ENCODE measurements at regions not wholly inside any gene's neighbourhood (a gene's known extent, or its start where the extent isn't known, plus 50 kb on each side); places are given as distances from the start of the nearest gene placed in this dataset.
"Not testable (repeated sequence)": the region's sequence is repeated elsewhere in the genome, so short reads cannot be mapped to it uniquely, and the experiment has no call there.

DNA sequence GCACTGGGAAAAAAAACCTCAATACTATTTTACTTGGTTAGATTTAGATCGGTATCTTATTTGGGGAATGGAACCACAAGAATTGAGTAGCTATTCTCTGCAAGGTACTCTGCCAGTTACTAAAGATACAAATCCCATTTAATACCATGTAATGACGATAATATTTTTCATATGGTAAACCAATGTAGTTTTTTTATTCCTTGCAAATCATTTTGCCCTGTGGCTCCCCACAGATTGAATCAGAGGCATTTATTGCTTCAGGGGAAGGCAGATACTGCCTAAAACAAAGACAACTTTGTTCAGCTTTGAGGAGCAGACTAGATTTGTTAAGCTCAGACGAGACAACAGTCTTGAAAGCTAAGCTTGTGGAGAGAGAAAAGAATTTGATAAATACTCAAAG is 226.7 kb upstream of the RUNX1 start:
- Mint-ChIP-seq H3K4me1 (no peaks in the 10 kb centered on the region), H3K27ac (no peak overlapping the region), H3K9me3 (no peaks in the 10 kb centered on the region), H3K27me3 (no peaks in the 10 kb centered on the region), H3K4me3 (no peak overlapping the region), H3K36me3 (no peaks in the 10 kb centered on the region)
- ATAC-seq (ENCODE audit: low read depth) (no peak), DNase-seq (ENCODE audit: low spot score in 2 of 2) (no peak)

DNA sequence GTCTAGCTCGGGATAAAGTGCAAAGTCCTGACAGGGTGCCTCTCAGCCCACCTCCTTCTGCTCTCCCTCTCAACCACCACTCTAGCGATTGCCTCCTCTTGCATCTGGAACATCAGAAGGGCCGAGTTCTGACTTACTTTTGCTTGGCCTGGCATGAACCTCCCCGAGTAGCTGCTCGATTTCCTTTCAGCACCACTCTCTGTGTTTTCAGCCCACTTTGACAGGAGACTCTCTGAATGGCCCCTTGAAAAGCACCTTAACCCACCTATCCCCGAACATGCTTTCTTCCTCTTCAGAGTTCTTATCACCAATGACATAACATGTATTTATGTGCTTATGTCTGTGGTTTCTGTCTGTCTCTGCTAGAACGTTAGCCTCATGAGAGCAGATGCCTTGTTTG is 225.8 kb upstream of the RUNX1 start:
- ATAC-seq (ENCODE audit: low read depth) = no peak
- H3K27me3 Mint-ChIP-seq = no peaks in the 10 kb centered on the region
- no peak overlapping the region for H3K27ac Mint-ChIP-seq
- H3K36me3 Mint-ChIP-seq = no peaks in the 10 kb centered on the region
- H3K9me3 Mint-ChIP-seq = no peaks in the 10 kb centered on the region
- no peak for DNase-seq (ENCODE audit: low spot score in 2 of 2)
- H3K4me3 Mint-ChIP-seq = no peak overlapping the region
- no peaks in the 10 kb centered on the region for H3K4me1 Mint-ChIP-seq

DNA sequence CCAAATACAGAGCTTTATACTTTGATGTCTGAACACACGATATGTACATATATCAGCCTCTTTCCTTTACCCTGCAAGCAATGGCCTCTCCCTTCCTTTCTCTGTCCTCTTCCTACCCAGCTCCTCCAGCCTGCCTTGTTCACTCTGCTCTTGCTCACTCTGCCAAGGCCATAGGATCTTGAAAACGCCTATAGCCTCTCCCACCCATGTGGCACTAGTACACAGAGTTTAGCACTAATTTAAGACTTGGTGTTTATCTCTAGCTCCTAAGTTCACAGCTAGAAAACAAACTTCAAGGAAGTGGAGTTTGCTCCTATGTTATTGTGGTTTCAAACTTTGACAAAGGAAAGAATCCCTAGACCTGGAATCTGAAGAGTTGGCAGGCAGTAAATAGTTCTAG is 225.0 kb upstream of the RUNX1 start:
- H3K27ac Mint-ChIP-seq = no peak overlapping the region
- H3K36me3 Mint-ChIP-seq = no peaks in the 10 kb centered on the region
- H3K4me3 Mint-ChIP-seq = no peak overlapping the region
- no peaks in the 10 kb centered on the region for H3K9me3 Mint-ChIP-seq
- peaks cover 3% of the 10 kb centered on the region for H3K27me3 Mint-ChIP-seq
- no peaks in the 10 kb centered on the region for H3K4me1 Mint-ChIP-seq
- ATAC-seq (ENCODE audit: low read depth) (no peak), DNase-seq (ENCODE audit: low spot score in 2 of 2) (no peak)

DNA sequence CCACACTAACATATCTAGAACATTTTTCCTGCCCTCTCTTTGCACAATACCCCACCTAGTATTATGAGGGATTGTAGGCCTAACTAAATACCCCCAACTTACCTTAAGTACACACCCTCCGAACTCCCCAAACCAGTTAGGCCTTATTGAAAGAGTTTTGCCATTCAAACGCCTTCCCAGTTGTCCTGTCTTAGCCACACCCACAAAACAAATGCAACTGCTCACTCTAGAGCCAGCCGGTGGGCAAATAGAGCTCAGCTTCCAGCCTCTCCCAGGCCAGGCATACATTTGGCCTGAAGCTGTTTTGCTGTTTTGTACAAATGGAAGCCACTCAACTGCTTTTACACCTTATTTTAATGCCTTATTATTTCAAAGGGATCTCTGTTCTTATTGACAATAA is 224.2 kb upstream of the RUNX1 start:
- H3K9me3 Mint-ChIP-seq = no peaks in the 10 kb centered on the region
- ATAC-seq (ENCODE audit: low read depth) (no peak), DNase-seq (ENCODE audit: low spot score in 2 of 2) (no peak)
- no peaks in the 10 kb centered on the region for H3K36me3 Mint-ChIP-seq
- no peaks in the 10 kb centered on the region for H3K4me1 Mint-ChIP-seq
- no peak overlapping the region for H3K4me3 Mint-ChIP-seq
- H3K27me3 Mint-ChIP-seq = peaks cover 3% of the 10 kb centered on the region
- no peak overlapping the region for H3K27ac Mint-ChIP-seq

DNA sequence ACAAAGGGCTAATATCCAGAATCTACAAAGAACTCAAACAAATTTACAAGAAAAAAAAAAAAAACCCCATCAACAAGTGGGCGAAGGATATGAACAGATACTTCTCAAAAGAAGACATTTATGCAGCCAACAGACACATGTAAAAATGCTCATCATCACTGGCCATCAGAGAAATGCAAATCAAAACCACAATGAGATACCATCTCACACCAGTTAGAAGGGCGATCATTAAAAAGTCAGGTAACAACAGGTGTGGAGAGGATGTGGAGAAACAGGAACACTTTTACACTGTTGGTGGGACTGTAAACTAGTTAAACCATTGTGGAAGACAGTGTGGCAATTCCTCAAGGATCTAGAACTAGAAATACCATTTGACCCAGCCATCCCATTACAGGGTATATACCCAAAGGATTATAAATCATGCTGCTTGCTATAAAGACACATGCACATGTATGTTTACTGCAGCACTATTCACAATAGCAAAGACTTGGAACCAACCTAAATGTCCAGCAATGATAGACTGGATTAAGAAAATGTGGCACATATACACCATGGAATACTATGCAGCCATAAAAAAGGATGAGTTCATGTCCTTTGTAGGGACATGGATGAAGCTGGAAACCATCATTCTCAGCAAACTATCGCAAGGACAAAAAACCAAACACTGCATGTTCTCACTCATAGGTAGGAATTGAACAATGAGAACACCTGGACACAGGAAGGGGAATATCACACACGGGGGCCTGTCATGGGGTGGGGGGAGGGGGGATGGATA is 222.4 kb upstream of the RUNX1 start:
- not testable (repeated sequence) for H3K36me3 Mint-ChIP-seq, H3K4me3 Mint-ChIP-seq, H3K4me1 Mint-ChIP-seq

DNA sequence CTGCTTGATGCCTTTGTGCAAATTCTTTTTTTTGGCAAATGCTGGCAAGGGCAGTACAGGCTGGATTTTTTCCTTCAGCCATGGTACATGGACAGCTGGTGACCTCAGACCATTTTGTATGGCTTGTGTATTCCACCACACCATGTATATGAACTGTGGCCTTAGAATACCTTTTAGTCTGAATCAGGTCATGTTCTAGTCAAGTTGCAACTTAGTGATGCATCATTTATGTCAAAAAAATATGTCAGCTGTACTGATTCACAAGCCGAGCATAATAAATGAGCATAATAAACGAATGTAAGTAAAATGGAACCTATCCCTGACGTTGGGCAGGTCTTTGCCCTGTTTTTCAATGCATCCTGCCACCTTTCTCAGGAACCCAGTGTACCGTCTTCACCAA is 219.7 kb upstream of the RUNX1 start:
- no peak for ATAC-seq (ENCODE audit: low read depth)
- Mint-ChIP-seq H3K4me3 (no peak overlapping the region), H3K36me3 (peaks cover 3% of the 10 kb centered on the region), H3K27ac (no peak overlapping the region), H3K27me3 (peaks cover 13% of the 10 kb centered on the region), H3K9me3 (no peaks in the 10 kb centered on the region), H3K4me1 (no peaks in the 10 kb centered on the region)
- no peak for DNase-seq (ENCODE audit: low spot score in 2 of 2)

More for the DNA sequence above, 222.4 kb upstream of the RUNX1 start:
- ATAC-seq (ENCODE audit: low read depth); DNase-seq (ENCODE audit: low spot score in 2 of 2); H3K9me3 Mint-ChIP-seq; H3K27me3 Mint-ChIP-seq; H3K27ac Mint-ChIP-seq: not testable (repeated sequence)

DNA sequence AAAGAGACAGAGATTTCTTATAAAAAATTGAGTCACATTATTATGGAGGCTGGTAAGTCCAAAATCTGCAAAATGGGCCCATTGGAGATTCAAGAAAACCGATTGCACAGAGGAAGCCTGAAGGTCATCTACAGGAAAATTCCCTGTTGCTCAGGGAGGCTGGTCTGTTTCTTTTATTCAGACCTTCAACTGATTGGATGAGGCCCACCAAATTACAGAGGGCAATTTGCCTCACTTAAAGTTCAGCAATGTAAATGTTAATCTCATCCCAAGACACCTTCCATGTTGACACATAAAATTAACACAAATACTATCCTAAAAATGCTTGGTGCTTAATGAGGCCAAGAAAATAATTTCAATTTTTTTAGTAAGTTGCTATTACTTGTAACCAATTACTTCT is 219.2 kb upstream of the RUNX1 start:
- no peak overlapping the region for H3K4me3 Mint-ChIP-seq
- H3K27ac Mint-ChIP-seq = no peak overlapping the region
- DNase-seq (ENCODE audit: low spot score in 2 of 2) = no peak
- no peak for ATAC-seq (ENCODE audit: low read depth)
- H3K4me1 Mint-ChIP-seq = no peaks in the 10 kb centered on the region
- H3K27me3 Mint-ChIP-seq = peaks cover 13% of the 10 kb centered on the region
- no peaks in the 10 kb centered on the region for H3K9me3 Mint-ChIP-seq
- H3K36me3 Mint-ChIP-seq = peaks cover 3% of the 10 kb centered on the region

DNA sequence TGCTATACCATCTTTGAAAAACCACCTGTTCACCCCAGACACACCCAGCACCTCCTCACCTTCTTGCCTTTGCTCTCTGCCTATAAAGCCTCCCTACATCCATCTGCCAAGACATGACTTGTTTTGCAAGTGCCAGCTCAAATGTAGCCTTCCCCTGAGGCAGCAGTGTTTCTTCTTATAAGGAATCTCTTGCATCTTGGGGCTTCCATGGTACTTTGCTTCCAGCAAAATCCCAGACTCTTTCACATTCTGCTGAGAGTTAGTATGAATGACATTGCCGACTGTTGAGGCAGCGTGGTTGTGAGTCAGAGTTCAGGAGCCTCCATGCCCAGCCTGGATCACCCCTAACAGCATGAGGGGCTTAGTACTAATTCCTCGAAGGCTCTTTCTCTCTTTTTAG is 217.4 kb upstream of the RUNX1 start:
- H3K4me3 Mint-ChIP-seq = no peak overlapping the region
- DNase-seq (ENCODE audit: low spot score in 2 of 2) (no peak), ATAC-seq (ENCODE audit: low read depth) (no peak)
- H3K27me3 Mint-ChIP-seq = peaks cover 13% of the 10 kb centered on the region
- peaks cover 3% of the 10 kb centered on the region for H3K36me3 Mint-ChIP-seq
- H3K9me3 Mint-ChIP-seq = no peaks in the 10 kb centered on the region
- H3K4me1 Mint-ChIP-seq = no peaks in the 10 kb centered on the region
- H3K27ac Mint-ChIP-seq = no peak overlapping the region

DNA sequence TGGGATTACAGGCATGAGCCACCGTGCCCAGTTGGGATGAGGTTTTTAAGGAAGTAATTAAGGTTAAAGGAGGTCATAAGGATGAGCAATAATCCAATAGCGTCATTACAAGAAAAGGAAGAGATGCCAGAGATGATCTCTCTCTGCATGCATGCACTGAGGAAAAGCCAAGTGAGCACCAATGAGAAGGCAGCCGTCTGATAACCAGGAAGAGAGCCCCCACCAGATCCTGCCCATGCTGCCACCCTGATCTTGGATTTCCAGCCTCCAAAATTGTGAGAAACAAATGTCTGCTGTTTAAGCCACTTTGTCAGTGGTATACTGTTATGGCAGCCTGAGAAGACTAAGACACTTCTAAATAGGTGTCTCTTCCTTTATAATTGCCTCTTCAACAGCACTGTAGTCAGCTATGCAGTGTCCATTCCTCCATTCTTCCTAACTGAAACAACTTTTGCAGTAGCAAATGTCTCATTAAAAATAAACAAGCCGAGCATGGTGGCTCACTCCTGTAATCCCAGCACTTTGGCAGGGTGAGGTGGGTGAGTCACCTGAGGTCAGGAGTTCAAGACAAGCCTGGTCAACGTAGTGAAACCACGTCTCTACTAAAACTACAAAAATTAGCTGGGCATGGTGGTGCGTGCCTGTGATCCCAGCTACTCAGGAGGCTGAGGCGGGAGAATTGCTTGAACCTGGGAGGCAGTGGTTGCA is 216.2 kb upstream of the RUNX1 start:
- ATAC-seq (ENCODE audit: low read depth) (no peak), DNase-seq (ENCODE audit: low spot score in 2 of 2) (no peak)
- Mint-ChIP-seq H3K27ac (no peak overlapping the region), H3K36me3 (peaks cover 5% of the 10 kb centered on the region), H3K9me3 (peaks cover 2% of the 10 kb centered on the region), H3K4me1 (no peaks in the 10 kb centered on the region), H3K27me3 (peaks cover 13% of the 10 kb centered on the region), H3K4me3 (no peak overlapping the region)

DNA sequence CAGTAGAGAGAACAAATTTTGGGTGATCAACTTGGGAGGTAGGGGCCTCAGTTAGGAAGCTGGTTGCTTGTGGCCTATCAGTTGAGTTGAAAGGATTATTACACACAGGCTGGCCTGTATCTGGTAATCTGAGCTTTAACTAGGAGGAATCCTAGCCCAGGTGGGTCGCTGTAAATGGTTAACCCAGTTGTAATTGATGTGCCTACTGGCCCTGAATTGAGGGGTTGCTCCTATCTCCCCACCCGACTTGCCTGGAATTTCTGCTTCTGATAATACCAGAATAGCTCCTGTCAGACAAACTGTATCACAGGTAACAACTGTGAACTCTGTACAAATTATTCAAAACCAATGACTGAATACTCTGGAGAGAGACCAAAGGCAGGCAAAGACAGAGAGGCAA is 210.4 kb upstream of the RUNX1 start:
- H3K36me3 Mint-ChIP-seq = peaks cover 2% of the 10 kb centered on the region

DNA sequence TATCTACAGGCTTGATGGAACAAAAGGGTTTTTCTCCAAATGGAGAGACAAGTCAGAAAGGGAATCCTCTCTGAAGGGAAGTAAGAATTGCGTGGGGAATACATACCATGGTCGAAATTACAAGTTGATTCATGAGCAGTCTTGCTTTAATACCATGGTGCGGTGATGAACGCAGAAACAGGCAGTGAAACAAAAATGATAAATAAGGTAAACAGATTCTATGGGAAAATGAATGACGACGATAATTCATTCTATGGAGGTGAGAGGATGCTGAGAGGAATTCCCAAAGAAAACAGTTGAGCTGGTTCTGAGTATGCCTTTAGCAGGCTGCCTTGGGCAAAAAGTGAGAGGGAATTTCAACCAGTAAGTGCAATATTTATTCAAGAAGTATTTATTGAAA is 209.4 kb upstream of the RUNX1 start:
- Mint-ChIP-seq H3K4me1 (no peaks in the 10 kb centered on the region), H3K36me3 (peaks cover 2% of the 10 kb centered on the region), H3K27ac (no peak overlapping the region), H3K27me3 (peaks cover 3% of the 10 kb centered on the region), H3K9me3 (peaks cover 2% of the 10 kb centered on the region), H3K4me3 (no peak overlapping the region)
- DNase-seq (ENCODE audit: low spot score in 2 of 2) (no peak), ATAC-seq (ENCODE audit: low read depth) (no peak)

More for the DNA sequence above, 210.4 kb upstream of the RUNX1 start:
- no peak overlapping the region for H3K4me3 Mint-ChIP-seq
- H3K4me1 Mint-ChIP-seq = no peaks in the 10 kb centered on the region
- no peak overlapping the region for H3K27ac Mint-ChIP-seq
- no peak for DNase-seq (ENCODE audit: low spot score in 2 of 2)
- peaks cover 2% of the 10 kb centered on the region for H3K9me3 Mint-ChIP-seq
- no peak for ATAC-seq (ENCODE audit: low read depth)
- peaks cover 3% of the 10 kb centered on the region for H3K27me3 Mint-ChIP-seq

DNA sequence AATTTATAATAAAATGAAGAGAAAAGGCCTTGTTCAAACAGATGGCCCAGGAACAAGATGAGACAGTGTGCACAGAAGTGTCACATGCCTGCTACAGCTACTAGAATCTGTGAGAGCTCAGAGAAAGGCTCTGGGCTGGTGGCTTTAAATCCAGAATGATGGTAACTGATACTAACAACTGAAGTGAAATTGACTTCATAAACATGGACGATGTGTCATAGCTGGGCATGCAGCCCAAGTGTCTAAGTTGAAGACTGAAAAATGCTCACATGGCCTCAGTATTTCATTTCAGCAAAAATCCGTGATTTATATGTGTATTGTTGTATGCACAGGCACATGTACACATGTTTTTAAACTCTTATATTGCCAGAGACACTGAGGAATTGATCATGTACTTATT is 208.3 kb upstream of the RUNX1 start:
- peaks cover 2% of the 10 kb centered on the region for H3K9me3 Mint-ChIP-seq
- H3K27ac Mint-ChIP-seq = no peak overlapping the region
- H3K36me3 Mint-ChIP-seq = peaks cover 2% of the 10 kb centered on the region
- peaks cover 3% of the 10 kb centered on the region for H3K27me3 Mint-ChIP-seq
- no peak for ATAC-seq (ENCODE audit: low read depth)
- no peak for DNase-seq (ENCODE audit: low spot score in 2 of 2)
- H3K4me1 Mint-ChIP-seq = no peaks in the 10 kb centered on the region
- no peak overlapping the region for H3K4me3 Mint-ChIP-seq

DNA sequence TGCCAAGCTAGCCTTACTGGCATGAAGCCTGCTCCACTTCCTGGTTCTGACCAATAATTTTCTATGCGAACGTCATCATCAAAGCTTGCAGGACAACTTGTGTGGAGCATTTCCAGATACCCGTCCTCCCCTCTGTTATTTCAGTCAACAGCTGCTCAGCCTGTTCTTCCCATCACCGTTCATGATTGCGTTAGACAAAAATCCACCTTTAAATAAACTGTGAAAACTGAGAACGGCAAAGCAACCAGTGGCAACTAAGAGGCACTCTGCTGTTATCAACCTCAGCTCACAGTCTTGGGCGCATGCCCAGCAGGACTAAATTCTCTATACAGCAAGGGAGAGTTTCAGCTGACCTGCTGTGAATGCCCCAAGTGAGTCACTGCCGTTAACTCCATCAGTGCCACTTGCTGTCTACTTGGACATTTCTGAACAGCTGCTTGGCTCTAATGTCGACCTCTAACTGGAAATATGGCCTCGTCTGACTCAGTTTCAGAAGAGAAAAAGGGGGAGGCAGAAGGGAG is 207.4 kb upstream of the RUNX1 start:
- no peak for ATAC-seq (ENCODE audit: low read depth)

DNA sequence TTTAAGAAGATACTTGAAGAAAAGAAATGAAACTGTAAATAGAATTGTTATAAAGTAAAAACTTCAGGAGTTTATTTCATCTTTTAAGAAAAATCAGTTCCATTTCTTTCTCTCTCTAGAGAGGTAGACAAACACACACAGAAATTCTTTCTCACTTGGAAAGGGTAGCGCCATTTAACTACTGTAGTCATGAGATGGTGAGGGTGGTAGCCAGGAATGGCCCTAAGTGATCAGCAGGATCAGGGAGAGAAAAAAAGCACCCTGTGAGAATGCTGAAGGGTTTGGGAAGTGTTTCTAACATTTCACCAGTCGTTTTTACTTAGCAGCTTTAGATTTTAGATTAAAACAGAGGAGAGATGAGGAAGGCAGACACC is 205.7 kb upstream of the RUNX1 start:
- Mint-ChIP-seq H3K4me1 (no peaks in the 10 kb centered on the region), H3K27me3 (peaks cover 3% of the 10 kb centered on the region), H3K9me3 (peaks cover 4% of the 10 kb centered on the region), H3K4me3 (no peak overlapping the region), H3K36me3 (peaks cover 3% of the 10 kb centered on the region), H3K27ac (no peak overlapping the region)
- ATAC-seq (ENCODE audit: low read depth) (no peak), DNase-seq (ENCODE audit: low spot score in 2 of 2) (no peak)

More for the DNA sequence above, 207.4 kb upstream of the RUNX1 start:
- no peak for DNase-seq (ENCODE audit: low spot score in 2 of 2)
- H3K36me3 Mint-ChIP-seq = peaks cover 2% of the 10 kb centered on the region
- H3K9me3 Mint-ChIP-seq = peaks cover 2% of the 10 kb centered on the region
- peaks cover 3% of the 10 kb centered on the region for H3K27me3 Mint-ChIP-seq
- no peaks in the 10 kb centered on the region for H3K4me1 Mint-ChIP-seq
- no peak overlapping the region for H3K4me3 Mint-ChIP-seq
- H3K27ac Mint-ChIP-seq = no peak overlapping the region

All from memory B cell (primary cell).